ENCODE measurements at regions not wholly inside any gene's neighbourhood (a gene's known extent, or its start where the extent isn't known, plus 50 kb on each side); places are given as distances from the start of the nearest gene placed in this dataset.

- Histone ChIP-seq H3K27me3 (ENCODE audit: control insufficient read depth, insufficient read depth, low read length) (no peaks in the 10 kb centered on the region), H3K4me1 (ENCODE audit: control insufficient read depth in 2 of 3, insufficient read depth in 2 of 3, low read depth in 1 of 3, low read length in 3 of 3) (no peaks in the 10 kb centered on the region), H3K27ac (ENCODE audit: low read depth in 2 of 2, low read length in 2 of 2) (no peak overlapping the region), H3K4me3 (ENCODE audit: low read length in 3 of 3) (no peak overlapping the region), H3K36me3 (ENCODE audit: control insufficient read depth in 2 of 3, insufficient read depth in 3 of 3, low read length in 3 of 3) (no peaks in the 10 kb centered on the region), H3K9ac (ENCODE audit: low read length in 3 of 3) (no peak overlapping the region), H3K9me3 (ENCODE audit: control insufficient read depth in 2 of 3, insufficient read depth in 1 of 3, low read length in 3 of 3) (no peaks in the 10 kb centered on the region)
- no peak for TF ChIP-seq CTCF (IDR thresholded peaks at IDR 0.05; ENCODE audit: borderline replicate concordance, extremely low read depth, insufficient read depth)
- intact Hi-C loops (cut with DNase I): no loop called here
- FAIRE-seq: no peak
- no peak for DNase-seq
These were observed 81.4 kb upstream of the SPAG17 start for GRCh38 chr1:118266436-118266835.

GRCh38 chr1:118264343-118264742 is 79.3 kb upstream of the SPAG17 start:
- Histone ChIP-seq H3K27ac (ENCODE audit: low read depth in 2 of 2, low read length in 2 of 2) (no peak overlapping the region), H3K9ac (ENCODE audit: low read length in 3 of 3) (no peak overlapping the region), H3K4me1 (ENCODE audit: control insufficient read depth in 2 of 3, insufficient read depth in 2 of 3, low read depth in 1 of 3, low read length in 3 of 3) (no peaks in the 10 kb centered on the region), H3K36me3 (ENCODE audit: control insufficient read depth in 2 of 3, insufficient read depth in 3 of 3, low read length in 3 of 3) (no peaks in the 10 kb centered on the region), H3K4me3 (ENCODE audit: low read length in 3 of 3) (no peak overlapping the region), H3K27me3 (ENCODE audit: control insufficient read depth, insufficient read depth, low read length) (no peaks in the 10 kb centered on the region), H3K9me3 (ENCODE audit: control insufficient read depth in 2 of 3, insufficient read depth in 1 of 3, low read length in 3 of 3) (no peaks in the 10 kb centered on the region)
- FAIRE-seq (no peak), DNase-seq (no peak)
- no peak for TF ChIP-seq CTCF (IDR thresholded peaks at IDR 0.05; ENCODE audit: borderline replicate concordance, extremely low read depth, insufficient read depth)
- intact Hi-C loops (cut with DNase I): no loop called here

GRCh38 chr1:118262865-118263264 is 77.8 kb upstream of the SPAG17 start:
- Histone ChIP-seq H3K4me3 (ENCODE audit: low read length in 3 of 3) (no peak overlapping the region), H3K4me1 (ENCODE audit: control insufficient read depth in 2 of 3, insufficient read depth in 2 of 3, low read depth in 1 of 3, low read length in 3 of 3) (no peaks in the 10 kb centered on the region), H3K9ac (ENCODE audit: low read length in 3 of 3) (no peak overlapping the region), H3K36me3 (ENCODE audit: control insufficient read depth in 2 of 3, insufficient read depth in 3 of 3, low read length in 3 of 3) (no peaks in the 10 kb centered on the region), H3K9me3 (ENCODE audit: control insufficient read depth in 2 of 3, insufficient read depth in 1 of 3, low read length in 3 of 3) (no peaks in the 10 kb centered on the region), H3K27ac (ENCODE audit: low read depth in 2 of 2, low read length in 2 of 2) (no peak overlapping the region), H3K27me3 (ENCODE audit: control insufficient read depth, insufficient read depth, low read length) (no peaks in the 10 kb centered on the region)
- intact Hi-C loops (cut with DNase I): no loop called here
- no peak for FAIRE-seq
- peak in 1 of 5 donors; percentile 25 for DNase-seq
- no peak for TF ChIP-seq CTCF (IDR thresholded peaks at IDR 0.05; ENCODE audit: borderline replicate concordance, extremely low read depth, insufficient read depth)

GRCh38 chr1:118258975-118259374 is 73.9 kb upstream of the SPAG17 start:
- H3K4me3 ChIP-seq (ENCODE audit: low read length in 3 of 3): no peak overlapping the region
- FAIRE-seq: no peak
- no peaks in the 10 kb centered on the region for H3K9me3 ChIP-seq (ENCODE audit: control insufficient read depth in 2 of 3, insufficient read depth in 1 of 3, low read length in 3 of 3)
- no peaks in the 10 kb centered on the region for H3K27me3 ChIP-seq (ENCODE audit: control insufficient read depth, insufficient read depth, low read length)
- H3K9ac ChIP-seq (ENCODE audit: low read length in 3 of 3): no peak overlapping the region
- H3K27ac ChIP-seq (ENCODE audit: low read depth in 2 of 2, low read length in 2 of 2): no peak overlapping the region
- no peak for TF ChIP-seq CTCF (IDR thresholded peaks at IDR 0.05; ENCODE audit: borderline replicate concordance, extremely low read depth, insufficient read depth)
- H3K4me1 ChIP-seq (ENCODE audit: control insufficient read depth in 2 of 3, insufficient read depth in 2 of 3, low read depth in 1 of 3, low read length in 3 of 3): no peaks in the 10 kb centered on the region
- intact Hi-C loops (cut with DNase I): no loop called here
- H3K36me3 ChIP-seq (ENCODE audit: control insufficient read depth in 2 of 3, insufficient read depth in 3 of 3, low read length in 3 of 3): no peaks in the 10 kb centered on the region
- no peak for DNase-seq

Data from kidney (tissue), 13 donors.